ENCODE measurements at regions not wholly inside any gene's neighbourhood (a gene's known extent, or its start where the extent isn't known, plus 50 kb on each side); places are given as distances from the start of the nearest gene placed in this dataset.

DNA sequence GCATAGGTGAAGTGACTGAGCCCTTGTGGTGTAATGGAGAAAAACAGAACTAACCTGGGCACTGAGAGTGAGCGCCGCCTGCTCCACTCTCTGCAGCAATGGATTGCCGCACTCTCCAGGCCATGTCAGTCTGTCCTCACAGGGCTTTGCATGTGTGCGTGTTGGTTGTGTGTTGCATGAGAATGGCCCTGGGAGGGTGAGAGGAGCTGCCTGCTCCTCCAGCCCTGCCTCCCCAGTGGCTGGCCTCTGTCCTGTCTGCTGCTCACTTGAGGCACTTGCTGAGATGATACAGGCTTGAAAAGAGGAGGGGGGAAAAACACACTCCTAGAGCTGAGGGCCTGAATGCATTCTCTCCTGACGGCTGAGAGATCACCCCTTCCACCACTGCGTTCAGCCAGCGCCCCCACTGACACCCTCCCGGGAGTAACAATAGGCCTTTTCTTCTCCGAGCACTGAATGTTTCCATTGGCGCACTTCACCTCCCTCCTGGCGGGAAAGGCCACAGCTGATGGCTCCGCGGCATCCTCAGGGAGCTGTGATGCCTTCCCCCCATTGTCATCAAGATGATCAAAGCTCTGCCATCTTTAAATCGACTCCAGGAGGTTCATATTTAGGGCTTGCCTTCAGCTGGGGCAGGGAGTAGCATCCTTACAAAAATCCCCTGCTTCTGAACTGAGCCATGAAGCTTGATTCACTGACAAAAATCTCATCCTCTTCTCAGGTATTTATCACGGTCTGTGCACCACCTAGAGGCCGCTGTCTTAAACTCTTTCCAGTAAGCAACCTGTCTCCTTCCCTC, 49.9 kb upstream of the DAPL1 start:
- TF ChIP-seq CEBPB (IDR thresholded peaks at IDR 0.05) = no peak
- peak; percentile 81 for TF ChIP-seq RAD21 (IDR thresholded peaks at IDR 0.05; ENCODE audit: low read depth)

Measured in Ishikawa (cell line).